Thyroid gland (tissue), 4 donors: ENCODE measurements at regions not wholly inside any gene's neighbourhood (a gene's known extent, or its start where the extent isn't known, plus 50 kb on each side); places are given as distances from the start of the nearest gene placed in this dataset.
"Not testable (repeated sequence)": the region's sequence is repeated elsewhere in the genome, so short reads cannot be mapped to it uniquely, and the experiment has no call there.

Experiments
- CTCF ChIP-seq, 6 experiments: fragments of 200-600 bp in 3 of 6; fragments of 450-650 bp in 3 of 6; sonication (generic) in 3 of 6; IDR thresholded peaks; one replicate each; pipeline ENCODE4 v1.5.1; 2016 to 2019; ENCODE audit warnings: antibody characterized with exemption in 6 of 6, mild to moderate bottlenecking in 2 of 6, inconsistent platforms in 1 of 6, moderate library complexity in 1 of 6
- POLR2A ChIP-seq, 2 donors: fragments of 450-650 bp; IDR thresholded peaks; one replicate each; pipeline ENCODE4 v1.6.1; 2017; ENCODE audit warnings: antibody characterized with exemption in 2 of 2, mild to moderate bottlenecking in 2 of 2, moderate library complexity in 1 of 2

- TF ChIP-seq CTCF, POLR2A (IDR thresholded peaks at IDR 0.05): not testable (repeated sequence)
These were observed 53.1 kb upstream of the POTEH start for GRCh38 chr22:15636765-15637164.
